BJ (cell line): ENCODE measurements at regions not wholly inside any gene's neighbourhood (a gene's known extent, or its start where the extent isn't known, plus 50 kb on each side); places are given as distances from the start of the nearest gene placed in this dataset.

Experiments
- CTCF ChIA-PET: fragments of 350-600 bp; formaldehyde crosslinking; extraction: SDS; loops from one replicate; lab custom pipeline; 2021; ENCODE audit warnings: antibody characterized with exemption, inconsistent platforms; lab: Yijun Ruan, JAX
- POLR2A ChIA-PET: fragments of 300-600 bp; sonication (Branson Sonifier 250); formaldehyde crosslinking; extraction: SDS; loops from one replicate; lab custom pipeline; 2021; ENCODE audit warnings: antibody characterized with exemption; lab: Charles Lee
- DNase-seq: peaks from one replicate; pipeline ENCODE4 v3.0.0-alpha.2; 2011; ENCODE audit warnings: low read depth
- H3K27me3 ChIP-seq: 2 replicates; pipeline ENCODE4 v1.6.0; 2011; ENCODE audit warnings: low read length; ENCODE audit not compliant: control insufficient read depth, insufficient read depth
- H3K36me3 ChIP-seq: 2 replicates; pipeline ENCODE4 v1.5.1; 2011; ENCODE audit warnings: low read length; ENCODE audit not compliant: control insufficient read depth, insufficient read depth
- H3K4me3 ChIP-seq: 2 replicates; pipeline ENCODE4 v1.5.1; 2011; ENCODE audit warnings: low read depth, mild to moderate bottlenecking, control low read depth, low read length
- CTCF ChIP-seq: IDR thresholded peaks from 2 replicates; pipeline ENCODE4 v1.5.1; 2011; ENCODE audit warnings: low read depth, mild to moderate bottlenecking, control low read depth, inconsistent platforms, low read length, moderate library complexity; ENCODE audit not compliant: insufficient read depth

GRCh38 chr13:63005625-63006024 lies 1590.0 kb upstream of the PCDH20 start:
- no peaks in the 10 kb centered on the region for H3K27me3 ChIP-seq
- no peak overlapping the region for H3K4me3 ChIP-seq
- DNase-seq = no peak
- no peak for TF ChIP-seq CTCF
- ChIA-PET CTCF (no interaction called here), POLR2A (no interaction called here)
- H3K36me3 ChIP-seq = no peaks in the 10 kb centered on the region

- CTCF ChIA-PET = no interaction called here
- TF ChIP-seq CTCF = no peak
- Histone ChIP-seq H3K36me3 (no peaks in the 10 kb centered on the region), H3K27me3 (no peaks in the 10 kb centered on the region), H3K4me3 (no peak overlapping the region)
- no peak for DNase-seq
- POLR2A ChIA-PET = no interaction called here
Measured at GRCh38 chr13:62997696-62998095, 1582.0 kb upstream of the PCDH20 start.

DNA sequence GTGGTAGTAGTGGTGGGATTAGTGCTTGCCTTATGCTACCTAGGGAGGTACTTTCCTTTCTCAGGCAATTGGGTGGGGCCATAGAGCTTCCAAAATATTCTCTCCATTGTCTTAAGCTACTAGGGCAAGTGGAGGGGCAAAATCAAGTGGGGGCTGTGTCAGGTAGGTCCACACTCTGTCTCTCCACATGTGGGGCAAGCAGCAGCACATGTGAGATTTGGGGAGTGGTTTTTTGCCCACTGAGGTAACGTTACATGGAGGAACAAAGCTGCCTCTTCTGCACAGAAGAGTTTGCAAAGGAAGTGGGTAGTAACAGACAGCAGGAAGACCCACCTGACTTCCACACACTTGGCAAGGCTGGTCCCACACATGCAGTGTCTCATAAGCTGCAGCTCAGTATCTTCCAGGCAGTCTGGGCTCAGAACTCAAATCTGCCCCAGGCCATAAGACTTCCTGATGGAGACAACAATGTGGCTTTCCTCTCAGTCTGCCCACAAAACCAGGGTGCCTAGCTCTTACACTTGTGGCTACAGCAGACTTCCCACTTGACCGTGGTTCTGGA lies 1581.5 kb upstream of the PCDH20 start:
- no peak for TF ChIP-seq CTCF
- no peak for DNase-seq
- Histone ChIP-seq H3K4me3 (no peak overlapping the region), H3K36me3 (no peaks in the 10 kb centered on the region), H3K27me3 (no peaks in the 10 kb centered on the region)
- POLR2A ChIA-PET = no interaction called here
- CTCF ChIA-PET = no interaction called here

GRCh38 chr13:62973804-62974203 lies 1558.2 kb upstream of the PCDH20 start:
- no peak for TF ChIP-seq CTCF
- ChIA-PET CTCF (no interaction called here), POLR2A (no interaction called here)
- Histone ChIP-seq H3K27me3 (no peaks in the 10 kb centered on the region), H3K36me3 (no peaks in the 10 kb centered on the region), H3K4me3 (no peak overlapping the region)
- no peak for DNase-seq

- Histone ChIP-seq H3K4me3 (no peak overlapping the region), H3K36me3 (no peaks in the 10 kb centered on the region), H3K27me3 (no peaks in the 10 kb centered on the region)
- POLR2A ChIA-PET = no interaction called here
- no peak for DNase-seq
- CTCF ChIA-PET = no interaction called here
- no peak for TF ChIP-seq CTCF
Measured at GRCh38 chr13:62964522-62964921, 1548.9 kb upstream of the PCDH20 start.
